ENCODE measurements at regions not wholly inside any gene's neighbourhood (a gene's known extent, or its start where the extent isn't known, plus 50 kb on each side); places are given as distances from the start of the nearest gene placed in this dataset.

GRCh38 chr1:191910245-191910644 lies 248.0 kb upstream of the RGS18 start:
- TF ChIP-seq CTCF (IDR thresholded peaks at IDR 0.05; ENCODE audit: poor library complexity) (no peak), EZH2 (IDR thresholded peaks at IDR 0.05; ENCODE audit: borderline replicate concordance) (no peak)
